Activated CD4-positive, CD25-positive, alpha-beta regulatory T cell treated with anti-CD3 and anti-CD28 coated beads, Interleukin-2, amount 50 U/mL, for 24 hours (primary cell): ENCODE measurements at regions not wholly inside any gene's neighbourhood (a gene's known extent, or its start where the extent isn't known, plus 50 kb on each side); places are given as distances from the start of the nearest gene placed in this dataset.
"Not testable (repeated sequence)": the region's sequence is repeated elsewhere in the genome, so short reads cannot be mapped to it uniquely, and the experiment has no call there.

Experiments used
- ATAC-seq, 2 donors: fragments of 150-1000 bp; cut with Tn5 transposase; one replicate each; pipeline ENCODE4 v1.10.0; 2021; ENCODE audit warnings: mild to moderate bottlenecking in 1 of 2, moderate library complexity in 1 of 2

GRCh38 chr13:90928109-90928508, 419.4 kb upstream of the MIR17HG start:
- ATAC-seq: no peak

GRCh38 chr13:90933097-90933826, 414.2 kb upstream of the MIR17HG start:
- no peak for ATAC-seq

- ATAC-seq: no peak
These were observed 412.7 kb upstream of the MIR17HG start for GRCh38 chr13:90934741-90935140.

GRCh38 chr13:90938848-90939247, 408.6 kb upstream of the MIR17HG start:
- ATAC-seq: no peak

- no peak for ATAC-seq
These were observed 403.5 kb upstream of the MIR17HG start for GRCh38 chr13:90943946-90944345.

GRCh38 chr13:90945146-90945545, 402.3 kb upstream of the MIR17HG start:
- ATAC-seq: not testable (repeated sequence)

- not testable (repeated sequence) for ATAC-seq
These were observed 401.4 kb upstream of the MIR17HG start for GRCh38 chr13:90946125-90946524.

GRCh38 chr13:90947976-90948375, 399.5 kb upstream of the MIR17HG start:
- ATAC-seq: no peak

- no peak for ATAC-seq
These were observed 397.3 kb upstream of the MIR17HG start for GRCh38 chr13:90950160-90950559.

GRCh38 chr13:90951663-90952062, 395.8 kb upstream of the MIR17HG start:
- no peak for ATAC-seq

GRCh38 chr13:90952326-90952725, 395.2 kb upstream of the MIR17HG start:
- no peak for ATAC-seq

- ATAC-seq: no peak
These were observed 392.8 kb upstream of the MIR17HG start for GRCh38 chr13:90954605-90955195.

- no peak for ATAC-seq
These were observed 391.5 kb upstream of the MIR17HG start for GRCh38 chr13:90956031-90956430.

- ATAC-seq: no peak
These were observed 388.6 kb upstream of the MIR17HG start for GRCh38 chr13:90958866-90959265.

- ATAC-seq: no peak
These were observed 379.2 kb upstream of the MIR17HG start for GRCh38 chr13:90968166-90968904.

GRCh38 chr13:90974249-90974975, 373.1 kb upstream of the MIR17HG start:
- ATAC-seq: no peak

- no peak for ATAC-seq
These were observed 368.4 kb upstream of the MIR17HG start for GRCh38 chr13:90979059-90979458.

GRCh38 chr13:90984756-90985155, 362.7 kb upstream of the MIR17HG start:
- ATAC-seq: no peak

- no peak for ATAC-seq
These were observed 352.5 kb upstream of the MIR17HG start for GRCh38 chr13:90995001-90995400.

- no peak for ATAC-seq
These were observed 351.9 kb upstream of the MIR17HG start for GRCh38 chr13:90995614-90996013.

- no peak for ATAC-seq
These were observed 349.5 kb upstream of the MIR17HG start for GRCh38 chr13:90997951-90998350.

GRCh38 chr13:90999401-90999800, 348.1 kb upstream of the MIR17HG start:
- no peak for ATAC-seq

- ATAC-seq: no peak
These were observed 346.1 kb upstream of the MIR17HG start for GRCh38 chr13:91001371-91001770.
